HepG2 (cell line): ENCODE measurements at regions not wholly inside any gene's neighbourhood (a gene's known extent, or its start where the extent isn't known, plus 50 kb on each side); places are given as distances from the start of the nearest gene placed in this dataset.

ENCODE experiments used
- ATF7 ChIP-seq, 2 experiments: fragments of 450-650 bp in 1 of 2; sonication (generic) in 1 of 2; formaldehyde crosslinking in 1 of 2; IDR thresholded peaks; 2 replicates each; pipeline versions ENCODE4 v1.4.0 to v1.6.1; 2016 to 2020; ENCODE audit warnings: antibody characterized with exemption in 1 of 2, mild to moderate bottlenecking in 1 of 2, missing genetic modification reagents in 1 of 2
- CAMTA2 ChIP-seq: sonication (generic); formaldehyde crosslinking; IDR thresholded peaks from 2 replicates; pipeline ENCODE4 v1.4.0; 2020; ENCODE audit warnings: mild to moderate bottlenecking, missing genetic modification reagents, borderline replicate concordance
- CTCF ChIP-seq: sonication (generic); formaldehyde crosslinking; IDR thresholded peaks from 2 replicates; pipeline ENCODE4 v1.5.0; 2020; ENCODE audit warnings: mild to moderate bottlenecking, missing genetic modification reagents, moderate library complexity
- MED1 ChIP-seq: sonication (generic); formaldehyde crosslinking; IDR thresholded peaks from 2 replicates; pipeline ENCODE4 v1.4.0; 2020; ENCODE audit warnings: missing genetic modification reagents
- NFE2L2 ChIP-seq: fragments of 150-350 bp; IDR thresholded peaks from 2 replicates; pipeline ENCODE4 v1.6.1; 2014; ENCODE audit warnings: low read length
- NFKB2 ChIP-seq: sonication (generic); formaldehyde crosslinking; IDR thresholded peaks from 2 replicates; pipeline ENCODE4 v1.4.0; 2020; ENCODE audit warnings: missing genetic modification reagents, borderline replicate concordance
- POLR2AphosphoS5 ChIP-seq: IDR thresholded peaks from 2 replicates; pipeline ENCODE4 v1.6.1; 2012; ENCODE audit warnings: low read depth, low read length
- TAF1 ChIP-seq: sonication (generic); formaldehyde crosslinking; IDR thresholded peaks from 2 replicates; pipeline ENCODE4 v1.4.0; 2020; ENCODE audit warnings: missing genetic modification reagents
- TCF7 ChIP-seq: sonication (generic); IDR thresholded peaks from 2 replicates; pipeline ENCODE4 v1.6.1; 2016; ENCODE audit warnings: antibody characterized with exemption, low read depth
- THAP11 ChIP-seq: IDR thresholded peaks from 2 replicates; pipeline ENCODE4 v1.6.1; 2016; ENCODE audit warnings: missing biosample characterization, missing genetic modification reagents
- ZBTB34 ChIP-seq: sonication (generic); formaldehyde crosslinking; IDR thresholded peaks from 2 replicates; pipeline ENCODE4 v1.8.0; 2022; ENCODE audit warnings: mild to moderate bottlenecking, missing genetic modification reagents

- TF ChIP-seq CAMTA2 (CRISPR knock-in tag) (no peak), NFKB2 (CRISPR knock-in tag) (no peak), ZBTB34 (CRISPR knock-in tag) (no peak), NFE2L2 (no peak), TAF1 (CRISPR knock-in tag) (no peak), TCF7 (no peak), CTCF (no peak; the same call in 1 of the 2 replicates), ATF7 (IDR thresholded peaks at IDR 0.05) (no peak), ATF7 (CRISPR knock-in tag; IDR thresholded peaks at IDR 0.05) (no peak), POLR2AphosphoS5 (no peak), THAP11 (CRISPR knock-in tag) (no peak), MED1 (CRISPR knock-in tag) (no peak)
These were observed 520.3 kb upstream of the EPHA6 start for GRCh38 chr3:96294143-96294542.
